IPS-18a (cell line): ENCODE measurements at regions not wholly inside any gene's neighbourhood (a gene's known extent, or its start where the extent isn't known, plus 50 kb on each side); places are given as distances from the start of the nearest gene placed in this dataset.

Source experiments
- H3K27ac ChIP-seq: one replicate; pipeline ENCODE4 v1.5.1; 2013; ENCODE audit warnings: low read length
- H3K27me3 ChIP-seq: one replicate; pipeline ENCODE4 v1.6.1; 2013; ENCODE audit warnings: mild to moderate bottlenecking, low read length; ENCODE audit not compliant: control insufficient read depth, insufficient read depth
- H3K36me3 ChIP-seq: one replicate; pipeline ENCODE4 v1.6.1; 2013; ENCODE audit warnings: low read depth, low read length; ENCODE audit not compliant: control insufficient read depth
- H3K4me1 ChIP-seq: one replicate; pipeline ENCODE4 v1.6.1; 2013; ENCODE audit warnings: low read depth, low read length; ENCODE audit not compliant: control insufficient read depth
- H3K4me3 ChIP-seq: one replicate; pipeline ENCODE4 v1.5.1; 2013; ENCODE audit warnings: low read length
- H3K9ac ChIP-seq: one replicate; pipeline ENCODE4 v1.6.1; 2013; ENCODE audit warnings: mild to moderate bottlenecking, low read length, moderate library complexity
- H3K9me3 ChIP-seq: one replicate; pipeline ENCODE4 v1.6.1; 2013; ENCODE audit warnings: low read depth, low read length; ENCODE audit not compliant: control insufficient read depth

DNA sequence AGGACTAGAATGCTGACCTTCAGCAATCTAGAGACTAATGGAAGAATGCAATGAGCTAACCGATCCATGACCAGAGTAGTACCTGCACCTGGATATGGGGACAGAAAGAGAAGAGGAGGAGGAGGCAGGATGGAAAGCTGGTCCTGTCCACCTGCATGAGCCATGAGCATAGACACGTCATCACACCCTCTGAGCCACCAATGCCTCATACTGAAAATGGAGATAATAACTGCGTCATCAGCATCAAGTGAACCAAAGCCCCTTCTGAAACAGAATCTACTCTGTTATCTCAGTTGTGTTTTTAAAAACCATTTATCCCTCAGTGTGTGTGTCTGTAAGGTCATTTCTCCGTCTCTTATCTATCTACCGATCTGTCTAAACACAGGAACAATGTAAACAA is 327.0 kb downstream of the BCL11B start:
- no peak overlapping the region for H3K27ac ChIP-seq

DNA sequence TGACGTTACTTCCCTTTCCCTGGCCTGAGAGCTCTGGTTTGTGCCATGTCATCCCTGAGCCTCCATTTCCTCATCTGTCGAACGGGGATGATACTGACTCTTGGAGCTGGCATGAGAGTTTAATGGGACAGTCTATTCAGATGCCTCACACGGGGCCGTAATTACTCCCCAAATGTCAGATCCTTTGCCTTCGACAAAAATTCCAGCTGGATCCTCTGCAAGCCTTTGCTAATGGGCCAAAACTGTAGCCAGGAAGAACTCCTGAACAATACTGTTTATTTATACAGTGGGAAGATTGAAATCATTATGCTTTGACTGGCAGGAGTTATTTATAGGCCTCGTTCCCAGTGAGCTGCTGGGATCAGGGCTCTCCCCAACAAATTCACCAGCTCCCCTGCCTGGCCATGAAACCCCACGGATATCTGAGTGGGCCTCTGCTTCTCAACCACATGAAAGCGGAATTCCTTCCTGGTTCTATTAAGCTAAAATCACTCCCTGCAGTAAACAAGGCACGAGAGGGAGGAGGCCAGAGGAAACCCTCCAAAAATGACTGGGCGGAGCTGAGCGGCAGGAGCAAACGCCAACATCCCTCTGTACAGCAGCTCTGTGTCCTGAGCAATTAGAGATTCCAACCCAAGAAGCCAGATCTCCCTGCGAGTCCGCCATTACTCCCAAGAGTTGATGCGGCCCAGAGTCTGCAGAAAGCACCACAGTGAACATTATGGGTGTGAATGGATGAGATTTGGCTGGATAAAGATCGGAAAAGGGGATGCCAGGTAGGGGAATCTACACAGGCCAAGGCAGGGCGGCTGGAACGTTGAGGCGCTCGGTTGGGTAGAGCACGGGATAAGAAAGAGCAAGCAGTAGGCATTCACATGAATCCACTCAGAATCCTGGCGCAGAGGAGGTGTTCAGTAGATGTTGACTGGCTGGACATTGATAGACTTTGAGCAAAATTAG is 326.1 kb downstream of the BCL11B start:
- Histone ChIP-seq H3K4me3 (no peak overlapping the region), H3K27me3 (no peaks in the 10 kb centered on the region), H3K9me3 (no peaks in the 10 kb centered on the region), H3K9ac (no peak overlapping the region), H3K27ac (no peak overlapping the region), H3K36me3 (no peaks in the 10 kb centered on the region), H3K4me1 (peaks cover 7% of the 10 kb centered on the region)

More for the DNA sequence above, 327.0 kb downstream of the BCL11B start:
- H3K4me3 ChIP-seq = no peak overlapping the region
- H3K9ac ChIP-seq = no peak overlapping the region
- no peaks in the 10 kb centered on the region for H3K9me3 ChIP-seq
- no peaks in the 10 kb centered on the region for H3K27me3 ChIP-seq
- H3K4me1 ChIP-seq = peaks cover 7% of the 10 kb centered on the region
- no peaks in the 10 kb centered on the region for H3K36me3 ChIP-seq

DNA sequence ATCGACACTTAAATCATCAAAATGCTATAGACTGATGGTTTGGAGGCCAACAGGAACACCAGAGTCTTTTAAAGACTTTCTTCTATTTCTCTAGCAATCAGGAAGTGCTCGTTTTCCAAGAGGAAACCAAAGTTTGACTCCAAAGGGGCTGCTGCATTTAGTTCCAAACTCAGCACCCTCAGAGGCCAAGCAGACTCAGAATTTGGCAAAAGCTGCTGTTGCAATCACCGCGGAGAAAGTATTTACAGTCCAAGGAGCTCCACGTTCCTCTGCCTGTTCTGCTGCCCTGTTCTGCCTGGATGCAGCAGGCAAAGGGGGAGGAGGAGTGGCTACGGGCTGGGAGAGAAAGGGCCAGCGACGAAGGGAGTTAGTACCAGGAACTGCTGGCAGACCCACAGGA is 325.1 kb downstream of the BCL11B start:
- Histone ChIP-seq H3K9ac (no peak overlapping the region), H3K27me3 (no peaks in the 10 kb centered on the region), H3K4me3 (no peak overlapping the region), H3K36me3 (no peaks in the 10 kb centered on the region), H3K4me1 (peaks cover 7% of the 10 kb centered on the region), H3K9me3 (no peaks in the 10 kb centered on the region), H3K27ac (no peak overlapping the region)

DNA sequence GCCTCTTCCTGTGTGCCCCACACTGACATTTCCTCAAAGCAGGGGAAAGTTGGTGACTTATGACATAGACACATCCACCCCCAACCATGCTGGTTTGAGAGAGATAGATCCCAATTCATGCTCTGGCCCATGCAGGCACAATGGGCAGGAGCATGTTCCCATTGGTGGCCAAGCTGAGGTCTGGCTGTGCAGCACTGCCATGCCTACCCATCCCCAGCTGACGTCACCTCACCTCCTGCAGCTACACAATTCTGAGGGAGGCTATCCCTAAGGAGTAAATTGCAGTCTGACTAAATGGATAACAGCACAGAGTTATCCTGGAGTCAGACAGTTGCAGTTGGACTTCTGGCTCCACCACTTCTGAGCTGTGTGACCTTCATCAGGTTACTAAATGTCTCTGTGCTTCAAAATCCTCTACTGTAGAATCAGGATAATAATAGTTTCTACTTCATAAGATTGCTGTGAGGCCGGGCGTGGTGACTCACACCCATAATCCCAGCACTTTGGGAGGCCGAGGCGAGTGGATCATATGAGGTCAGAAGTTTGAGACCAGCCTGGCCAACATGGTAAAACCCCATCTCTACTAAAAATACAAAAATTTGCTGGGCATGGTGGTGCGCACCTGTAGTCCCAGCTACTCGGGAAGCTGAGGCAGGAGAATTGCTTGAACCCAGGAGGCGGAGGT is 323.9 kb downstream of the BCL11B start:
- Histone ChIP-seq H3K27me3 (no peaks in the 10 kb centered on the region), H3K36me3 (no peaks in the 10 kb centered on the region), H3K9me3 (no peaks in the 10 kb centered on the region)

DNA sequence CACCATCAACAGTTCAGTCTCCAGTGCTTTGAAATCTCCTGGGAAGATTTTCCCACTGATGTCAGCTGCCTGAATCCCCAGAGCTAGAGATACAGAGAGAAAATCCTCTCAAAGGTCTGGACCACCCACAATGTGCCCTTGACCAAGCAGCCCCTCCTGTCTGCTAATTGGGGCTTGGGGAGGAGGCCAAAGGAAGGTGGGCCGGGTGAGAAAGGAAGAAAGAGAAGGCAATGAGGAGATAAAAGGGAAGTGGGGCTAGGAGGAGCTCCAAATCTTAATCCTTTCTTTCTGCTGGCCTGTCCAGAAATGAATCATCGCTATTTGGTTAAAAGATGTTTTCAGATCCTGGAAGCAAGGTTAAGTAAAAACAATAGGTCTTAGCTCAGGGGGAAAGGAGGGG is 322.9 kb downstream of the BCL11B start:
- Histone ChIP-seq H3K27ac (no peak overlapping the region), H3K9ac (no peak overlapping the region), H3K4me1 (peaks cover 7% of the 10 kb centered on the region), H3K27me3 (no peaks in the 10 kb centered on the region), H3K36me3 (no peaks in the 10 kb centered on the region), H3K4me3 (no peak overlapping the region), H3K9me3 (no peaks in the 10 kb centered on the region)

More for the DNA sequence above, 323.9 kb downstream of the BCL11B start:
- Histone ChIP-seq H3K4me3 (no peak overlapping the region), H3K4me1 (peaks cover 7% of the 10 kb centered on the region), H3K27ac (no peak overlapping the region), H3K9ac (no peak overlapping the region)

DNA sequence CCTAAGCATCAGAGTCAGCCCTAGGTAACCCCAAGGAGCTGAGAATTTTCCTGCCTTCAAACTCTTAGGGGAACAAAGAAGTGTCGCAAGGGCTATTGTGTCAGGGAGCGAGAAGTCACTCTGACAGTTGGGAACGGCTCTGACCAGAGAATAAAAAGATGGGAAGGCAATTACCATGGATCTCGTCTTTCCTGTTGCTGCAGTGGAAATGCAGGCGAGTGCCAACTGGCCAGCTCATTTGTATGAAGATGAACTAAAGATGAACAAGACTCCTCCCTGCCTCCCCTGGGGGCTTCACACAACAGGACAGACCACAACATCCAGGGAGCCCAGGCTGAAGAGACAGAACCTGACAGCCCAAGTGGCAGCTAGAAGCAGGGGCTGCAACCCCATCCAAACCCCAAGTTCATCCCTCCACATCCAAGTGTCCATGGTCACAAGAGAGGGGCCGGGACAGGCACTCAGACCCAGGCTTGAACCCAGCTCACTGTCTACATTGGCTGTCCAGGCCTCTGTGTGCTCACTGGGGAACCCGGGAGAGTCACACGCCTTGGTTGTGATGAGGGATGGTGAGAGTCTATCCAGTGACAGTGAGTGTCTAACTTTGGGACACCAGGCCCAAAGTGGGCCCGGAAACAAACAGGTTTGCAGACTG is 322.4 kb downstream of the BCL11B start:
- no peak overlapping the region for H3K27ac ChIP-seq

DNA sequence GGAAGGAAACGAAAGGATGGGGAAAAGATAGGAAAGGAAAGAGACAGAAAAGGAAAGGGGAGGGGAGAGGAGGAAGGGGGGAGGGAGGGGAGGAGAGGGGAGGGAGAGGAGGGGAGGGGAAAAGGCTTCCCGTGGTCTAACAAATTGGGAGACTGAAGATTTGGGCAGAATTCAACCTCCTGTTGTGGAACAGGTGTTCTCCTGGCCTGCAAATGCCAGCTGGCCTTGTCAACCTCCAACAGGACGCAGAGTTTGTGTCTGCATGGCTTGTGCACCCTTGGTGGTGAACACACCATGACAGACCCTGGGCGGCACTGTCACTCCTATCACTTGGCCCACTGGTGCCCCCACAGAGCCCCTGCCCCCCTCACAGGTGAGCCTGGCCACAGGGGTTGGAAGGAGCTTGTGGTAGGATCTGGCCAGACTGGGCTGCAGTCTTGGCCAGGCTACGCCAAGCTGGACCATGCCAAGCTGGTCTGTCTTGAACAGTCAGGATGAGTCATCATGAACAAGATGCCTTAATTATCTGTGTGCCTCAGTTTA is 321.6 kb downstream of the BCL11B start:
- Histone ChIP-seq H3K27me3 (no peaks in the 10 kb centered on the region), H3K4me1 (peaks cover 7% of the 10 kb centered on the region), H3K36me3 (no peaks in the 10 kb centered on the region), H3K9me3 (no peaks in the 10 kb centered on the region), H3K27ac (no peak overlapping the region), H3K9ac (no peak overlapping the region), H3K4me3 (no peak overlapping the region)

More for the DNA sequence above, 322.4 kb downstream of the BCL11B start:
- Histone ChIP-seq H3K9ac (no peak overlapping the region), H3K9me3 (no peaks in the 10 kb centered on the region), H3K4me3 (no peak overlapping the region), H3K27me3 (no peaks in the 10 kb centered on the region), H3K36me3 (no peaks in the 10 kb centered on the region), H3K4me1 (peaks cover 7% of the 10 kb centered on the region)

DNA sequence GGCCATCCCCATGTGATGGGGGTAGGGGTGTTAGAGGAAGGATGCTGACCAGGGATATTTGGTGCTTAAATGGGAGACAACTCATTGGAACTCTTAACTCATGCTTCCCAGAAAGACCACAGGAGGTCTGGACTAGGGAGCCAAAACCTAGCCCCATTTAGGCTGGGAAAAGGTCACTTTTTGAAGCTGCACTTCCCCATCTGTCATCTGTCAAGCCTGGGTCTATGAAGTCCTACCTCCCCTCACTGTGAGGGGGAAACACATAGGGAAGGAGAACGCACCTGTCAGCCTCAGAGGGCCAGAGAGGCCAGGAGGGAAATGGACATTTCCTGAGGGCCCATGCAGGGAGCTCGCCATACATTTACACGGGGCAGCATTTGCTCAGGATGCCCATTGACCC is 321.0 kb downstream of the BCL11B start:
- Histone ChIP-seq H3K27me3 (no peaks in the 10 kb centered on the region), H3K4me1 (peaks cover 7% of the 10 kb centered on the region), H3K9ac (no peak overlapping the region), H3K4me3 (no peak overlapping the region), H3K36me3 (no peaks in the 10 kb centered on the region), H3K27ac (no peak overlapping the region), H3K9me3 (no peaks in the 10 kb centered on the region)

DNA sequence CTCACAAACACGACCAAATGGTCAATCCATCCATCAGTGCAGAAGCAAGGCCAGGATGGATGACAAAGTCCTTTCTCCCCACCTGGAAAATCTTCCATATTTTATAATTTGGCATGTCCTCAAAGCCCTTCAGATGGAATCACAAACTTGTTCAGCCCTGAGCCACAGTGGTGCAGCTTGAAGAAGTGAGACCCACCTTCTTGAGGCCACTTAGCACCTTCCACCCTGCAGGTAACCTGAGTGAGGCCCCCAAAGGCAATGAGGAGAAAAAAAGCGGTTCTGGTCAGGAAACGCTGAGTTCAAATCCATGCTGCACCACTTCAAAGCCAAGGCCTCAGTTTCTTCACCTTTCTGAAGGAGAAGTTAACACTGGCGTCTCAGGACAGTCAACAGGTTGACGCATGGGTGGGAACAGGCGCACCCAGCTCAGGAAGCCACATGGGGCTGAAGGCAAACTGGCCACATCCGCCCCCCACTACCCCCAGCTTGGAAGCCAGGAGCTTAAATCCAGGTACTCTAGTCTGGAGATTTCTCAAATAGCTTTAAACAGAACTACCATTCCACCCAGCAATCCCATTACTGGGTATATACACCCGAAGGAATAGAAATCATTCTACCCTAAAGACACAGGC is 320.4 kb downstream of the BCL11B start:
- Histone ChIP-seq H3K36me3 (no peaks in the 10 kb centered on the region), H3K27ac (no peak overlapping the region), H3K4me3 (no peak overlapping the region), H3K27me3 (no peaks in the 10 kb centered on the region), H3K9ac (no peak overlapping the region), H3K4me1 (peaks cover 6% of the 10 kb centered on the region), H3K9me3 (no peaks in the 10 kb centered on the region)

DNA sequence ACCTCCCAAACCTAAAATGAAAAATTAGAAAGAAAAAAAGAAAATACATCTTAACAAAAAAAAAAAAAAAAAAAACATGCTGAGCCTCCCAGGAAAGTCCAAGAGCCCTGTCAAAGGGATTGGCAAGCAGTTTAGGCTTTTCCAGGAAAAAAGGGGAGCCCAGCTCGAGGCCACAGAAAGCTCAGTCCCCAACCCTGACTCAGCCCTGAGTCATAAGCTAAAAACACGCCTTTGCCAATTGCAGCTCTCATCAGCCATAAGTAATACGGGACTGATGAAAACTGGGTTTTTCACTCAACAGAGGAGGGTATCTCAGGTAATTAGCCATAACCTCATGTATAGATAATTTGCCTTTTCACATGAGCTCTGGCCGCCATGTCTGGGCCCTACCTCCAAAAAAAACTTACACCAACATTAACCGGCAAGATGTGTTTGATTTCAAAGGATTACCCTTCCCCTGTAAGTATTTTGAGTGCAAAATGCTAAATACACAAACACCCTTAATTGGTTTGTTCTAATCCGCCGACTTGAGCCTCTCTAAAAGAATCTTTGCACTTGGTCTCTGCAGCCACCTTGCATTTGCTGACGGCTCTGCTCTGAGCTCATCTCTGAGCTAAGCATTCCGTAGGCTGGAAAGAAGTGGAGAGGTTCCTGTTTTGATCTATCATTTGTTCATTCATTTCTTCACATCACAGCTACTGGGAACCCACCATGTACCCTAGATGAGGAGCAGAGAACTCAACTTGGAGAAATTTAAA is 319.2 kb downstream of the BCL11B start:
- Histone ChIP-seq H3K36me3 (no peaks in the 10 kb centered on the region), H3K9ac (no peak overlapping the region), H3K27ac (no peak overlapping the region), H3K9me3 (no peaks in the 10 kb centered on the region), H3K4me1 (peaks cover 3% of the 10 kb centered on the region), H3K4me3 (no peak overlapping the region), H3K27me3 (no peaks in the 10 kb centered on the region)
